ENCODE measurements at regions not wholly inside any gene's neighbourhood (a gene's known extent, or its start where the extent isn't known, plus 50 kb on each side); places are given as distances from the start of the nearest gene placed in this dataset.

- Mint-ChIP-seq H3K36me3 (ENCODE audit: low read depth) (peaks cover 5% of the 10 kb centered on the region), H3K4me3 (ENCODE audit: unreplicated experiment) (no peak overlapping the region), H3K4me1 (ENCODE audit: low read depth) (peaks cover 17% of the 10 kb centered on the region), H3K27me3 (ENCODE audit: low read depth) (peaks cover 4% of the 10 kb centered on the region), H3K9me3 (ENCODE audit: low read depth) (peaks cover 18% of the 10 kb centered on the region), H3K27ac (ENCODE audit: unreplicated experiment) (no peak overlapping the region)
- no peak for TF ChIP-seq CTCF (IDR thresholded peaks at IDR 0.05)
- no peak for DNase-seq (ENCODE audit: low spot score)
Measured at GRCh38 chr2:239881031-239881471, 144.1 kb downstream of the NDUFA10 start.

GRCh38 chr2:239880396-239880795 lies 144.7 kb downstream of the NDUFA10 start:
- Mint-ChIP-seq H3K27ac (ENCODE audit: unreplicated experiment) (no peak overlapping the region), H3K36me3 (ENCODE audit: low read depth) (peaks cover 5% of the 10 kb centered on the region), H3K4me1 (ENCODE audit: low read depth) (peaks cover 17% of the 10 kb centered on the region), H3K27me3 (ENCODE audit: low read depth) (peaks cover 5% of the 10 kb centered on the region), H3K4me3 (ENCODE audit: unreplicated experiment) (no peak overlapping the region), H3K9me3 (ENCODE audit: low read depth) (peaks cover 11% of the 10 kb centered on the region)
- no peak for DNase-seq (ENCODE audit: low spot score)
- no peak for TF ChIP-seq CTCF (IDR thresholded peaks at IDR 0.05)

- peaks cover 8% of the 10 kb centered on the region for H3K27me3 Mint-ChIP-seq (ENCODE audit: low read depth)
- TF ChIP-seq CTCF (IDR thresholded peaks at IDR 0.05) = no peak
- peaks cover 4% of the 10 kb centered on the region for H3K9me3 Mint-ChIP-seq (ENCODE audit: low read depth)
- peaks cover 17% of the 10 kb centered on the region for H3K4me1 Mint-ChIP-seq (ENCODE audit: low read depth)
- no peak for DNase-seq (ENCODE audit: low spot score)
- H3K4me3 Mint-ChIP-seq (ENCODE audit: unreplicated experiment) = no peak overlapping the region
- peaks cover 1% of the 10 kb centered on the region for H3K36me3 Mint-ChIP-seq (ENCODE audit: low read depth)
- no peak overlapping the region for H3K27ac Mint-ChIP-seq (ENCODE audit: unreplicated experiment)
Measured at GRCh38 chr2:239879423-239880084, 145.6 kb downstream of the NDUFA10 start.

GRCh38 chr2:239878686-239879085 lies 146.5 kb downstream of the NDUFA10 start:
- no peaks in the 10 kb centered on the region for H3K36me3 Mint-ChIP-seq (ENCODE audit: low read depth)
- no peak for TF ChIP-seq CTCF (IDR thresholded peaks at IDR 0.05)
- H3K27ac Mint-ChIP-seq (ENCODE audit: unreplicated experiment) = no peak overlapping the region
- H3K27me3 Mint-ChIP-seq (ENCODE audit: low read depth) = peaks cover 16% of the 10 kb centered on the region
- no peak for DNase-seq (ENCODE audit: low spot score)
- H3K4me3 Mint-ChIP-seq (ENCODE audit: unreplicated experiment) = no peak overlapping the region
- no peaks in the 10 kb centered on the region for H3K9me3 Mint-ChIP-seq (ENCODE audit: low read depth)
- H3K4me1 Mint-ChIP-seq (ENCODE audit: low read depth) = peaks cover 17% of the 10 kb centered on the region

- peaks cover 21% of the 10 kb centered on the region for H3K27me3 Mint-ChIP-seq (ENCODE audit: low read depth)
- H3K36me3 Mint-ChIP-seq (ENCODE audit: low read depth) = no peaks in the 10 kb centered on the region
- H3K9me3 Mint-ChIP-seq (ENCODE audit: low read depth) = no peaks in the 10 kb centered on the region
Measured at GRCh38 chr2:239876948-239877289, 148.2 kb downstream of the NDUFA10 start.

More at GRCh38 chr2:239876948-239877289, 148.2 kb downstream of the NDUFA10 start:
- no peak overlapping the region for H3K4me3 Mint-ChIP-seq (ENCODE audit: unreplicated experiment)
- peaks cover 9% of the 10 kb centered on the region for H3K4me1 Mint-ChIP-seq (ENCODE audit: low read depth)
- no peak for TF ChIP-seq CTCF (IDR thresholded peaks at IDR 0.05)
- H3K27ac Mint-ChIP-seq (ENCODE audit: unreplicated experiment) = no peak overlapping the region
- no peak for DNase-seq (ENCODE audit: low spot score)

Measured in chondrocyte (in vitro differentiated cells).